GM19240 (cell line): ENCODE measurements at regions not wholly inside any gene's neighbourhood (a gene's known extent, or its start where the extent isn't known, plus 50 kb on each side); places are given as distances from the start of the nearest gene placed in this dataset.
"Not testable (repeated sequence)": the region's sequence is repeated elsewhere in the genome, so short reads cannot be mapped to it uniquely, and the experiment has no call there.

ENCODE experiments used
- DNase-seq: peaks from one replicate; pipeline ENCODE4 v3.0.0; 2011; ENCODE audit warnings: low spot score; ENCODE audit not compliant: insufficient read length

- not testable (repeated sequence) for DNase-seq
Observed at GRCh38 chr14:43326501-43327407, 1180.3 kb downstream of the FSCB start.

- DNase-seq = no peak
Observed at GRCh38 chr14:43316427-43316826, 1190.7 kb downstream of the FSCB start.

- DNase-seq = no peak
Observed at GRCh38 chr14:43313719-43314118, 1193.4 kb downstream of the FSCB start.

GRCh38 chr14:43308421-43309110 is 1198.5 kb downstream of the FSCB start:
- no peak for DNase-seq

- no peak for DNase-seq
Observed at GRCh38 chr14:43307836-43308235, 1199.2 kb downstream of the FSCB start.

GRCh38 chr14:43306053-43306452 is 1201.0 kb downstream of the FSCB start:
- no peak for DNase-seq

- DNase-seq = no peak
Observed at GRCh38 chr14:43297794-43298193, 1209.3 kb downstream of the FSCB start.

- not testable (repeated sequence) for DNase-seq
Observed at GRCh38 chr14:43296061-43296460, 1211.0 kb downstream of the FSCB start.

- DNase-seq = no peak
Observed at GRCh38 chr14:43285575-43285974, 1221.5 kb downstream of the FSCB start.

- DNase-seq = no peak
Observed at GRCh38 chr14:43260056-43260455, 1247.0 kb downstream of the FSCB start.

GRCh38 chr14:43258396-43258795 is 1248.7 kb downstream of the FSCB start:
- DNase-seq = no peak

- not testable (repeated sequence) for DNase-seq
Observed at GRCh38 chr14:43256996-43257395, 1250.1 kb downstream of the FSCB start.

- DNase-seq = no peak
Observed at GRCh38 chr14:43252866-43253265, 1254.2 kb downstream of the FSCB start.

- DNase-seq = no peak
Observed at GRCh38 chr14:43249591-43249990, 1257.5 kb downstream of the FSCB start.

GRCh38 chr14:43249116-43249515 is 1258.0 kb downstream of the FSCB start:
- no peak for DNase-seq

GRCh38 chr14:43247877-43248276 is 1259.2 kb downstream of the FSCB start:
- DNase-seq = no peak

- DNase-seq = no peak
Observed at GRCh38 chr14:43244142-43244625, 1262.9 kb downstream of the FSCB start.

GRCh38 chr14:43243168-43243567 is 1263.9 kb downstream of the FSCB start:
- DNase-seq = no peak

- no peak for DNase-seq
Observed at GRCh38 chr14:43232261-43232660, 1274.8 kb downstream of the FSCB start.

- no peak for DNase-seq
Observed at GRCh38 chr14:43215524-43215923, 1291.6 kb downstream of the FSCB start.

- DNase-seq = no peak
Observed at GRCh38 chr14:43207189-43207588, 1299.9 kb downstream of the FSCB start.

- DNase-seq = no peak
Observed at GRCh38 chr14:43204816-43205215, 1302.3 kb downstream of the FSCB start.
